ENCODE measurements at regions not wholly inside any gene's neighbourhood (a gene's known extent, or its start where the extent isn't known, plus 50 kb on each side); places are given as distances from the start of the nearest gene placed in this dataset.

- Histone ChIP-seq H3K4me3 (ENCODE audit: low read length) (no peak overlapping the region), H3K79me2 (replicated peaks; ENCODE audit: insufficient read depth, low read length) (no peaks in the 10 kb centered on the region), H3K9ac (ENCODE audit: low read length) (no peak overlapping the region), H2AFZ (ENCODE audit: low read depth, low read length) (no peak overlapping the region), H4K20me1 (ENCODE audit: insufficient read depth) (no peaks in the 10 kb centered on the region), H3K9me3 (ENCODE audit: low read length) (no peaks in the 10 kb centered on the region), H3K27me3 (ENCODE audit: insufficient read depth, low read depth, low read length) (no peaks in the 10 kb centered on the region), H3F3A (ENCODE audit: insufficient read depth, low read length, poor library complexity, severe bottlenecking) (no peaks in the 10 kb centered on the region), H3K27ac (ENCODE audit: low read length) (no peak overlapping the region), H3K36me3 (ENCODE audit: insufficient read depth, low read length) (no peaks in the 10 kb centered on the region), H3K9me2 (ENCODE audit: insufficient read depth, low read length) (no peaks in the 10 kb centered on the region), H3K4me2 (ENCODE audit: low read length) (no peak overlapping the region)
- TF ChIP-seq TAF1 (IDR thresholded peaks at IDR 0.05; ENCODE audit: low read depth) (no peak), SMC3 (conservative IDR thresholded peaks at IDR 0.05; ENCODE audit: poor library complexity) (no peak), CTCF (IDR thresholded peaks at IDR 0.05; ENCODE audit: poor library complexity, severe bottlenecking) (no peak), RAD21 (conservative IDR thresholded peaks at IDR 0.05) (no peak), REST (IDR thresholded peaks at IDR 0.05; ENCODE audit: borderline replicate concordance) (no peak), POLR2AphosphoS5 (IDR thresholded peaks at IDR 0.05) (no peak), MXI1 (conservative IDR thresholded peaks at IDR 0.05; ENCODE audit: poor library complexity, severe bottlenecking) (no peak), EP300 (conservative IDR thresholded peaks at IDR 0.05; ENCODE audit: poor library complexity, severe bottlenecking) (no peak), EZH2 (IDR thresholded peaks at IDR 0.05; ENCODE audit: borderline replicate concordance, insufficient read depth, low read length, poor library complexity, severe bottlenecking) (no peak)
Measured at GRCh38 chr9:23079798-23080197, 633.2 kb downstream of the DMRTA1 start.

GRCh38 chr9:23081377-23081776 lies 634.8 kb downstream of the DMRTA1 start:
- Histone ChIP-seq H3K4me2 (ENCODE audit: low read length) (no peak overlapping the region), H3K36me3 (ENCODE audit: insufficient read depth, low read length) (no peaks in the 10 kb centered on the region), H3K9me3 (ENCODE audit: low read length) (no peaks in the 10 kb centered on the region), H3F3A (ENCODE audit: insufficient read depth, low read length, poor library complexity, severe bottlenecking) (no peaks in the 10 kb centered on the region), H3K79me2 (replicated peaks; ENCODE audit: insufficient read depth, low read length) (no peaks in the 10 kb centered on the region), H3K27me3 (ENCODE audit: insufficient read depth, low read depth, low read length) (no peaks in the 10 kb centered on the region), H3K4me3 (ENCODE audit: low read length) (no peak overlapping the region), H3K9ac (ENCODE audit: low read length) (no peak overlapping the region), H3K9me2 (ENCODE audit: insufficient read depth, low read length) (no peaks in the 10 kb centered on the region), H4K20me1 (ENCODE audit: insufficient read depth) (no peaks in the 10 kb centered on the region), H2AFZ (ENCODE audit: low read depth, low read length) (no peak overlapping the region), H3K27ac (ENCODE audit: low read length) (no peak overlapping the region)
- TF ChIP-seq POLR2AphosphoS5 (IDR thresholded peaks at IDR 0.05): no peak

- Histone ChIP-seq H4K20me1 (ENCODE audit: insufficient read depth) (no peaks in the 10 kb centered on the region), H3K27me3 (ENCODE audit: insufficient read depth, low read depth, low read length) (no peaks in the 10 kb centered on the region), H3K9me3 (ENCODE audit: low read length) (no peaks in the 10 kb centered on the region), H3K9ac (ENCODE audit: low read length) (no peak overlapping the region), H2AFZ (ENCODE audit: low read depth, low read length) (no peak overlapping the region), H3K9me2 (ENCODE audit: insufficient read depth, low read length) (no peaks in the 10 kb centered on the region), H3K27ac (ENCODE audit: low read length) (no peak overlapping the region), H3K4me2 (ENCODE audit: low read length) (no peak overlapping the region), H3K36me3 (ENCODE audit: insufficient read depth, low read length) (no peaks in the 10 kb centered on the region), H3F3A (ENCODE audit: insufficient read depth, low read length, poor library complexity, severe bottlenecking) (no peaks in the 10 kb centered on the region), H3K4me3 (ENCODE audit: low read length) (no peak overlapping the region), H3K79me2 (replicated peaks; ENCODE audit: insufficient read depth, low read length) (no peaks in the 10 kb centered on the region)
- TF ChIP-seq MXI1 (conservative IDR thresholded peaks at IDR 0.05; ENCODE audit: poor library complexity, severe bottlenecking) (no peak), RAD21 (conservative IDR thresholded peaks at IDR 0.05) (no peak)
Measured at GRCh38 chr9:23088932-23089364, 642.3 kb downstream of the DMRTA1 start.
